DND-41 (cell line): ENCODE measurements at regions not wholly inside any gene's neighbourhood (a gene's known extent, or its start where the extent isn't known, plus 50 kb on each side); places are given as distances from the start of the nearest gene placed in this dataset.

Source experiments
- CTCF ChIP-seq: IDR thresholded peaks from 2 replicates; pipeline ENCODE4 v1.5.1; 2012; ENCODE audit warnings: borderline replicate concordance, low read length, moderate library complexity, mild to moderate bottlenecking; ENCODE audit not compliant: poor library complexity, severe bottlenecking; ENCODE audit errors: extremely low read depth
- EZH2 ChIP-seq: IDR thresholded peaks from 3 replicates; pipeline ENCODE4 v1.6.1; 2012; ENCODE audit warnings: borderline replicate concordance, low read depth, mild to moderate bottlenecking, moderate library complexity, low read length, inconsistent platforms; ENCODE audit not compliant: severe bottlenecking

DNA sequence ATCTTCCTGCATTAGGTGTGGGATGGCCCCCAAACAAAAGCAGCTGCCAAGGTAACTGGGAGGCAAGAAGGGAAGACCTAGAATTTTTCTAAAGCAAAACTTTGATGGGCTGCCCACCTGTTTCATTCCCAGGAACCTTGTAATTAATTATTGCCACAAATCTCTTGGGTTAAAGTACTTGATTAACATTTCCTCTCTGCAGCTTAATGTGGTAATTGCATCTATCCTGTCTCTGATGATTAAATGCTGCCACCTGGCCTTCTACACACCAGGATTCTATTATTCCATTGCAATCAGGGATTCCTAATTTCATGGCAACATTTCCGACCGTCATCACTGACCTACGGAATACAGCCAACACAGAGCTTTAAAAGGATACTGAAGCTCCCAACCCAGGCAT, 68.3 kb upstream of the RC3H1 start:
- TF ChIP-seq CTCF (no peak), EZH2 (no peak)
